ENCODE measurements at regions not wholly inside any gene's neighbourhood (a gene's known extent, or its start where the extent isn't known, plus 50 kb on each side); places are given as distances from the start of the nearest gene placed in this dataset.
"Not testable (repeated sequence)": the region's sequence is repeated elsewhere in the genome, so short reads cannot be mapped to it uniquely, and the experiment has no call there.

DNA sequence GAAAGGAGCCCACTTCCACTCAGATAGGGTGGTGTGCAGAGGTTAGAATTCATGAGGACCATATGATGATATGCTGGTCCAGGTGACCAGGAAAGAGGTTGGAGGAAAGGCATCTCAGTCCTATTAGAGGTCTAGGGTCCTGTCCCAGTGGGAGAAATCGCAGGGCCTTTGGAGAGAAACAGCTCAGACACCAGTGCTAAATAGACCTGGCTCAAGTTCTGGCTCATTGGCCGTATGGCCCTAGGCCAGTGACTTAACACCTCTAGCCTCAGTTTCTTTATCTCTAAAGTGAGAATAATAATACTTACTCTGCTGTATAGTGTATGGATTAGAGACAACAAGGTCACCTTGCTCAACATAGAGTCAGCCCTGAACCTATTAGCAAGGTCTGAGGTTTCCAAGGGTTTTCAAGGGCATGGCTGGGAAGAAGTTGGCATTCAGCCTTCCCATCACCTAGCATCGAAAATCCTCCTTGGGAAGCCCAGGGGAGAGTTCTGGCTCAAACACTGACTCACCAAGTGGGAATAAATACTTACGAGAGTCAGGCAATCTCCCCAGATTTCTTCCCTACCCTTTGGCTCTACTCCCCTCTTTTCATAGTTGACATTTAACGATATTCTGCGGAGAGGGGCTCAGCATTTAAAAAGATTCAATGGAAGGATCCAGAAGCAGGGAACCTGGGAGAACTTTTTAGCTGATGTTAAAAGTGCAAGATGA lies 473.1 kb upstream of the PODXL start:
- peak; percentile 46 for DNase-seq

DNA sequence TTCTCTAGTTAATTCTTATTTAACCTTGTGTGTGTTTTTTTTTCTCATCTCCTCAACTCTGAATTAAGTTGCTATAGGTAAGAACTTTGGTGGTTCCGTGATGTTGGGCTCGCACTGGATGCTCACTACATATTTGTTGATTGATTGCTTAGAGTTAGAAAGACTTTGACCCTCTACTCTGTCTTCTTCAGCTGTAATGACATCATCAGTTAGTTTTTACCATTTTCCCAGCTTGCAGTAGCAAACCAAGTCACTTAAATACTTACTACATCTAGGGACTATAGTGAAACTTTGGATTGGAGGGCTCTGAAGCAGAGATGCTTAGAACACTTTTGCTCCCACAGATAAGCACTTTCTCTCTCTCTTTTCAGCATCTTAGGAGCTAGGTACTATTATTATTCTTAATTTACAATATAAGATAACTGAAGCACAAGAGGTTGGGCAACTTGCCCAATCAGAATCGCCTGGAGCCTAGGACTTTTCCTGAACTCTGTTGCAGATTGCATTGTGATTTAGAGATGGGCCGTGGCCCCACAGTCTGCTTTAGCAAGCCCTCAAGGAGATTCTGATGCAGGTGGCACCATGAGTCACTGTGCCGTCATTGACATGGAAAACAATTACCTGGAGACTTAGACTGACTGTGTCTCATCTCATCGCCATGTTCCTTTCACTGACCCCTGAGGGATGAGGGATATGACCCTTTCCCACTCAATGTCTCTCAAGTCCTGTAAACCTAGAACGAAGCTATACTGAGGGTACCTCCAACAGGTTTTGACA lies 471.9 kb upstream of the PODXL start:
- no peak for DNase-seq

DNA sequence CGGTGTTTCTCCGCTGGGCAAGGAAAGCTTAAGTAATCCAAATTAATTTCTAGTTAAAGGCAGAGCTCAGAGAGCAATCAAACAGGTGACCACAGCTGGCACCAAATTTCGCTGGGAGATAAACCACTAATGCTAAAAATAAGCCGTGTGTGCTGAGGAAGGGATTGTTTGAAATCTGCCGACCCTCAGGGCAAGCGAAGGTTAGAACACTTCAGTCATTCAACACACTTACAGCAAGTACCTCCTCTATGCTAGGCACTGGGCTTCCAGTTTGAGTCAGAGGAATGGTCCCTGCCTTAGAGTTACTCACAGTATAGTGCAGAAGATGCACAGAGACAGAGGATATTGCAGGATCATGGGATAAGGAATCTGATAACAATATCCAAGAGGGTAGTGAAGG lies 467.9 kb upstream of the PODXL start:
- DNase-seq, result no peak

DNA sequence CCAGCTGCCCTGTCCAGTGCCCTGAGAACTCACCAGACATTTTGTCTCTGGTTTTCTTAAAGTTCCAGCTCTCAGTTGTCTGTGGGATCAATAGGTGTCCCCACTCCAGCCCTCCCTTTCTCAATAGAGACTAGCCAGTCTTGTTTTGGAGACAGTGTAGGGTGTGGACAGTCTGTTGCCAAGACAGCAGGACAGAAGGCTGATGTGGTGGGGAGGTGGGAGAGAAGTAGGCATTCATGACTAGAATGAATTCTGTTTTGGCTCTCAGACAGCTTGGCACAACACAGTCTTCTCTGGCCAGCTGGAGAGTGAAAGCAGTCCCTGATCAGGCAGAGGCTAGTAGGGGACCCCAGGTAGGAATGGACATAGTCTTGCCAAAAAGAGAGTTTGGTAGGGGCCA lies 467.0 kb upstream of the PODXL start:
- DNase-seq, result no peak

DNA sequence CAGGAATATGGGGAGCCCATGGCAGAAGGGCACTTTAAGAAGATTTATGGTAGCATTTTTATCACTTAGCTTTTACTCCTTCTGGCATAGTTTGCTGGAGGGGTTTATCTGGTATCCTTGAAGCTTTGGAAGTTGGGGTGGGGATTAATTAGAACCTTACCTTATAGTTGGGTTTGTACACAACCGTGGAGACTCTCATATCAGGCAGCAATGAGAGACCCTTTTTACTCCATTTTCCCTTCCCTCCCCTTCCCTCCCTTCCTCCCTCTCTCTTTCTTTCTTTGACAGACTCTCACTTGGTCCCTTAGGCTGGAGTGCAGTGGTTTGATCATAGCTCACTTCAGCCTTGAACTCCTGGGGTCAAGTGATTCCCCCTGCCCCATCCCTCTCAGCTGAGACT lies 465.8 kb upstream of the PODXL start:
- DNase-seq, result no peak

DNA sequence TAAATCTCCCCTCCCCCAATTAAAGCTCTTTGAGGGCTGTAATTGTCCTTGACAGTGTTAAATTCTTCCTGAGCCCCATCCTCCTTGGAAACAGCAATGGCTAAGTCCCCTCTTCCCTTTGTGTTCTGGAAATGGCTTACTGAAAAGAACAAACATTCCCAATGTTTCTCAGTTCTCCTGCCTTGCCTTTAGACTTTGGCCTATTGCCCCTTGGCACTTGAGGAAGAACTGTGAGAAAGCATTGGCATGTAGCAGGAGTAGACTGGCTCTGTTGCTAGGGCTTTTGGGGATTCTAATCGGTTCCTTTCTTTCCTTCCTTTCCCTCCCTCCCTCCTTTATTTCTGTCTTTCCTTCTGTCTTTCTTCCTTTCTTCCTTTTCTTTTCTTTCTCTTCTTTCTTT lies 463.3 kb upstream of the PODXL start:
- DNase-seq, result no peak

DNA sequence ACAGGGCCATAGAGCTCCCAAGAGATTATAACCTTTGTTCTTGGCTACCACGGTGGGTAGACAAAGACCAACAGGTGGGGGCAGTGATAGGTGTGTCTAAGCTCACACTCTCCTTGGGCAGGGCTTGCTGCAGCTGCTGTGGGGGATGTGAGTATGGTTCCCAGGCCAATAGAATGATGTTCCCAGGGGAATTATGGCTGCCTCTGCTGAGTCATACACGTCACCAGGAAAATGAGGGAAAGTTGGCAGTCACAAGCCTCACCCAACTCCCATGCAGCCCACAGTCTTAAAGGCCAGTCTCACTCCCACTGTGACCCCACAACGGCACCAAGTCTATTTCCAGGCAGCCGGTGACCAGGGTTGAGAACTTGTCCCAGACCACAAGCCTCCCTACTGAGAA lies 453.4 kb upstream of the PODXL start:
- no peak for DNase-seq

DNA sequence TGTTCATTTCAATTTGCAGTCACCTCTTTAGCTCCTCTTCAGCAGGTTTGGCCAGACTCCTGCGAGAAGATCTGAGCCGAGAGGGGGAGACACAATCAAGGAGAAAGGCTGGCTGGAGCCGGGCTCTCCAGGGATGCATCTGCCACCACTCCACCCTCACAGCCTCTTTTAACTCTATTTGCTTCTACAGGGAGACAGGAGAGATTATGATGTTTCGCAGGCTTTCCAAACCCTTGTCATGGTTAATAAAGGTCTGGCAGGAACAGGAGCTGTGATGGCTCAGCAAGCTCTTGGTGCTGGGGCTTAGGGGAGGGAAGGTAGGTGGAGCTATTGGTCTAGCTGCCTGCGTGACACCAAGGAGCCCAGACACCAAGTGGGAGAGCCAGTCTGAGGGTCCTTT lies 448.1 kb upstream of the PODXL start:
- no peak for DNase-seq

DNA sequence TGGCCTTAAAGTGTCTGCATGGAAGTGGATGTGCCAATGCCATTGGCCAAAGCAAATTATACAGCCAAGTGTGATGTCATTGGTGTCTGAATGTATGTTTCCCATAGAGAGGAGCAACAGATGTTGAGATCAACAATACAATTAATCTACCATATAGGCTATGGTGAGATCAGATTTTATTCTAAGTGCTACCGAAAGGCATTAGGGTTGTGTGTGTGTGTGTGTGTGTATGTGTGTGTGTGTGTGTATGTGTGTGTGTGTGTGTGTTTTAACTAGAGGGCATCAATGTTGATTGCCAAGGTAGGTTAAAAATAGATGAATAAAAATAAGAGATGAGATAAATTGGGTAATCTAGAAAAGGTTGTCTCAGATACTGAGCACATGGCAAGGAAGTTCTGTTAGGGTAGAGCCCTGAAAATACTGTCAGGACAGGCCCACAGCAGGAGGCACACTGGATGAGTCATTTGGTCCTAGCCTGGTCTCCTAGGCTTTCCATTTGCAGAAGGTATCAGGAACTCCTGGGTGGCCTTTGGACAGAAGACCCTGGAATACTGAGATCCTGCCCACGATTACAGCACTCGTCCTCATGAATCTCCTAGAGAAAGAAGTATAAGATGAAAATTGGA lies 446.0 kb upstream of the PODXL start:
- no peak for DNase-seq

DNA sequence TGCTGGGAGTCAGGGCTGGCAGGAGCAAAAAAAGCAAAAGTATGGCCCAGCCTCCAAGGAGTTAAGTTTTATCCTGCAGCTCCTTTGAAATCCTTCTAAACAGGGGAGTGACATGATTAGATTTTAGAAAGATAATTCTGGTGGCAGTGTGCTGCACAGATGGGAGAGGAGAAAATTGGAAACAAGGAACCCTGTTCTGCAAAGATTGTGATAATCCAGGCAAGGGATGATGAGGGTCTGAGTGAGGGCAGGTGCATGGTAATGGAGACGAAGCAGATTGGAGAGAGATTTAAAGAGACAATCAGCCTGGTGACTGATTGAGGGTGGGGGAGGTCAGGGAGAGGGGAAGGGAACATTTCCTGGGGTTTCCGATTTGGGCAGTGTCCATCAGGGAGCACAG lies 444.7 kb upstream of the PODXL start:
- DNase-seq, result no peak

DNA sequence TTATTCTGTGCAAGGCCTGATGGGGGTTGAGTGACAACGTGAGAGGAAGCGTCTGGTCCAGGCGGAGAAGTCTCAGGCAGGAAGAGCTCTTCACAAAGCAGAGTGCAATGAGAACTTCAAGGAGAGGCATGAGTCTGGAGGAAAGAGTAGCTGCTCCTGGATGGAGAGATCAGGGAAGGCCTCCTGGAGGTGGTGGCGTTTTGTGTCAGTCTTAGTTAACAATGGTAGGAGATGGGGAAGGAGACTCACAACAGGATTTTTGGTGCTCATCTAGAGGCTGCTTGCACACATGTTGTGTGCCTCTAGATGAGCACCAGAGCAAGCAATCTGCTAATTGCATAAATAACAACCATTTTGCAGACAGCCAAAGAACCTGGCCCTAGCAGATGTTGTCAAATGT lies 442.8 kb upstream of the PODXL start:
- no peak for DNase-seq

DNA sequence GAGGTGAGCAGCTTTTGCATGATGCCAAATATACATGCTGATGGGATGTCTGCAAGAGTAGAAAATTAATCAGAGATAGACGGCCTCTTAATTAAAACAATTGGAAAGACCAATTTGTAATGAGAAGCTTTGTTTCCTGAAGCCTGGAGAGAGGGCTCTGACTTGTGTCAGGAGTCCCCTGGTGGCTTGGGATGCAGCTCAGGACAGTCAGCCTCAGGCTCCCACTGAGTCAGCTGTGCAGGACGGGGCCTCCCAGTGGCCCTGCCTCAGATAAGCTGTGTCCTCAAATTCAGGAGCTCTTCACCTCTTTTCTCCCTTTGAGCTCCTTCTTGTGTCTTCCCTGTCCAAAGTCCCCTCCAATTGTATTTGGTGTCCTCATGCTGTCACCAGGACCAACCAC lies 438.9 kb upstream of the PODXL start:
- DNase-seq, result no peak

DNA sequence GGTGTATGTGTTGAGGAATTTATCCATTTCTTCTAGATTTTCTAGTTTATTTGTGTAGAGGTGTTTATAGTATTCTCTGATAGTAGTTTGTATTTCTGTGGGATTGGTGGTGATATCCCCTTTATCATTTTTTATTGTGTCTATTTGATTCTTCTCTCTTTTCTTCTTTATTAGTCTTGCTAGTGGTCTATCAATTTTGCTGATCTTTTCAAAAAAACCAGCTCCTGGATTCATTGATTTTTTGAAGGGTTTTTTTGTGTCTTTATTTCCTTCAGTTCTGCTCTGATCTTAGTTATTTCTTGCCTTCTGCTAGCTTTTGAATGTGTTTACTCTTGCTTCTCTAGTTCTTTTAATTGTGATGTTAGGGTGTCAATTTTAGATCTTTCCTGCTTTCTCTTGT lies 424.6 kb upstream of the PODXL start:
- DNase-seq, result not testable (repeated sequence)

DNA sequence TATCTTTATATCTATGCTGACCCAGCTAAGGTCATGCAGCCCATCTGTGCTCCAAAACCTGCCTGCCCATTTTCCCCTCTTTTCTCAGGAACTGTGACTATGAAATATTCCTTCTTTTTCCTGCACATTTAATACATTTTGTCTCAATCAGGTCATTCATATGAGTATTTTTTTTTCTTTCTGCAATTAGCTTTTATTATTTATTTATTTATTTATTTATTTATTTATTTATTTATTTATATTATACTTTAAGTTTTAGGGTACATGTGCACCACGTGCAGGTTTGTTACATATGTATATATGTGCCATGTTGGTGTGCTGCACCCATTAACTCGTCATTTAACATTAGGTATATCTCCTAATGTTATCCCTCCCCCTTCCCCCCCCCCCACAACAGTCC lies 421.7 kb upstream of the PODXL start:
- DNase-seq, result not testable (repeated sequence)

DNA sequence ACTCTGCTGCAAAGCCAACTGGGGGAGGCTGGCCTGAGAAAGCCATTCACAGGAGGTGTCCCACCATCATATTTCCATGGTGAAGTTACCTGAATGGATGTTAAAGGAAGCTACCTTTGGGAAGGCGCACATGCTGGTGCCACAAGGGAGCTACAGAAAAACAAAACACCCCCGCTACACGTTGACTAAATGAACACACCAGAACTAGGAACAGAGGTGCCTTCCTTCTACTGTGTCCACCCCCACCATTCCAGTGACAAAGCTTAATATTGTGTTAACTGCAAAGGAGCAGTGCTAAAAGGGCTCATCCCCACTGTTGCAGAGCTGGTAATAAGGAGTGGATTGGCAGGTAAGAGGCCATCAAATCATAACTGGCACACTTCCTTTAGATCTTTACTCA lies 420.0 kb upstream of the PODXL start:
- no peak for DNase-seq

DNA sequence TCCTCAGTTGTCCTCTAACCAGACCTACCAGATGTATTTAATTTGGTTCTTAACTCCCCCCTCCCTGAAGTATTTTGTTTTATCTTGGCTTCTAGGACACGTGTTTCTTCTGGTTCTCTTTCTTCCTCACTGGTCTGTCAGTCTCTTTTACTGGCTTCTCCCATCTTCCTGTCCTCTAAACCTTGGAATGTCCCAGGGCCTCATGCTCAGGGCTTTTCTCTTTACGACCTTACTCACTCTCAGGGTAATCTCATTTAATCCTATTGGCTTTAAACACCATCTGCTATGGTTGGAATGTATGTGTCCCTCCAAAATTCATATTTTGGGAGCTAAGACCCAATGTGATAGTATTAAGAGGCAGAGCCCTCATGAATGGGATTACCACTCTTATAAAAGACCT lies 418.2 kb upstream of the PODXL start:
- DNase-seq, result no peak

DNA sequence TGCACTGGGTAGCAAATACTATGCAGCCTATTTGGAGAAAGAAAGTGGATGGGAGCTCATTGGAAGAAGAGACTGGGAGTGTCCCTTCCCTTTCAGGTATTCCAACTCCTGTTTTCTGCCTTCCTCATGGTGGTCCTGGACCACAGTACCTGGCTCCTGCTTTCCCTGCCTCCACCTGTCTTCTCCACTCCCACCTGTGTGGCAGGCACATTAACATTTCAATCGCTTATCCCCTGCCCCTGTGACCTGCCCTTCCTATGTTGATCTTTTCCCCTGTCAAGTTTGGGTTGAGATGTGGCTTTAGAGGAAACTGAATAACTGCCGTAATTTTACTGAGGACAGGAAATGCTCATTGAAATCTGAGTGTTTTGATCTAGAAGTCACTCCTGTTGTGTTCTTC lies 415.8 kb upstream of the PODXL start:
- DNase-seq, result no peak

DNA sequence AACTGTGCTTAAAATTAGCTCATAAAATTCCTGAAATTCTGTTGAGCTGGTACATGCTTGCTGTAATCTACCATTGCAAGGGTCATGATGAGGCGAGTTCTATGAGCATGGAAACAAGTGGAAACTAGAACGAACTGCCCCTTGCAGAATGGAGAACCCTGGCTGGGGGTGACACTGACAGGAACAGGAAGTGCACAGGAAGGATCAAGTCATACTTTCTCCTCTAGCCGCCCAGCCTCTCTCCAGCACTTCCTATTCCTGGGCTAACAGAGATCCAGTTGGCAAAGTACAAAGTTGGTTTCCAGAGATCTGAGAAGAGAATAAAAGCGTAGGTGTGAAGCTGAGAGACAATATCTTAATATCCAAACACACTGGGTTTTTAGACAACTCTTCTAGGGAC lies 414.2 kb upstream of the PODXL start:
- DNase-seq, result no peak

DNA sequence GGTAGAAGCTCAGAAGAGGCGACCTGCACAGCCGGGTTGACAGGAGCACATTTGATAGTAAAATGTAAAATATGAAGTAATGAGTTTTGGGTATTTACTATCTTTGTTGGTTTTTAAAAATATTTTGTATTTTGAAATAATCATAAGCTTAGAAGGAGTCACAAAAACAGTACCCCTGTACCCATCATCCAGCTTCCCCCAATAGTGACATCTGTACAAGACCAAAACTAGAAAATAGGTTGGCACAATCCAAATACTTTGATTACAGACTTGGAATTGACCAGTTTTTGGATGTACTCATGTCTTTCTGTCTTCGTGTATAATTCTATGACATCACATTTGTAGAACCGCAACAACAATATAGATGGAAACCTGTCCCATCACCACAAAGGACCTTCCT lies 413.1 kb upstream of the PODXL start:
- no peak for DNase-seq

DNA sequence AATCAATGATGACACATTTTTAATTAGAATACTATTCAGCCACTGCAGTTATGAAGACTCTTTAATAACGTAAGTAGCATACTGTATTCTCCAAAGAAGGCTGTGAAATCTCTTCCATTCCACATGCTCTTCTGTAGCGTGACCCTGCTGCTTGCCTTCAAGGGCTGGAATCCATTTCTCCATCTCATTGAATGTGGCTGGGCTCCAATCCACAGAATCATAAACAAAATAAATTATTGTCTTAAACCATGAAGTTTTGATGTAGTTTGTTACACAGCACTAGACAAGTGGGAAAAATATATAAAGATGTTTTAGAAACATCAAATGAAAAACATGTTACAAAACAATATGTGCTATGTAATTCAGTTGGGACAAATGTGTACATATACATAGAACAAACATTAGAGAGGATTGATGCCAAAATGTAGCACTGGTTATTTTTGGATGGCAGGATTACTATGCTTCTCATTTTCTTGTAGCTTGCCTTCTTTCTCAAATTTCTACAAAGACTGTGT lies 410.8 kb upstream of the PODXL start:
- no peak for DNase-seq

DNA sequence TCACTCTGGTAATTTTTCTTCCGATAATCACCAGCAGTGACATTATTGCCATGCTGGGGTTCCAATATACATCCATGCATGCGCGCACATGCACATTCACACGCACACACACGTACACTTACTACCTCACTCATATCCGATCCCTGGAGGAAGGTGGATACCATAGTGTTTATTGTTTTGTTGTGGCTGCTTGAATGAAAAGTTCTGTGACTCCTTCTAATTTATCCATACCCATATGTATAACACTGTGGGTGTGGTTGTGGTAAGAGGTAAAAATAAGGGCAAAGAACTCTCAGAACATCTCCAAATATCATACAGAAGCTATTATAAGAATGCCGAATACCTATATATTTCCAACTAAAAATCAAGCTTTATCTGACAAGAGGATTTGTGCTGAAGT lies 407.8 kb upstream of the PODXL start:
- no peak for DNase-seq

DNA sequence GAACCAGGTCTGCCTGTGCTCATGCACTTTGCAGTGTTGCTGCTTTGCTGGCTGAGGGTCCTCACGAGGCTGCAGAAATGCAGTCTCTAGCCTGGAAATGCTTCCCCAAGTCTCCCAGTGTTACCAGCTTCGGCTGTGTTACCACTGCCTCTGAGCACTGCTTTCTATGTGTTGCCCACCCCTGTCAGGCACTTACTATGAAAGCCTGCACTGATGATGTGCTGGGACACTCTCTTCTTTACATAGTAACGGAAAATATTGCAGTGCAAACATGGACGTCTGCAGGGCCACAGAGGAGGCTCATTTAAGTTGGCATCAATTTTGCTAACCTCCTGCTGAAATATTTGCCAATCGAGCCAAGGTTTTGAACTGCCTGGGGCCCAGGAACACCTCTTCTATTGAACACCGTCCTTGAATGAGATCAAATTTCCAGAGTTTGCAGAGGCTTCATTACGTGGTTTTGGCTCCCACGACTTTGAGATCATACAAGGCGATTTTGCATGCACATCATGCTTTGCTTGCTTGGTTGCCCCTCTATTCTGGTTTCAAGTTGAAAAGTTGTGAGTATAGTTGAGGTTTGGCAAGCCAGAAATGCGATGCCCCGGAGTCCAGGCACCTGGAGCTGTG lies 404.7 kb upstream of the PODXL start:
- DNase-seq, result no peak

DNA sequence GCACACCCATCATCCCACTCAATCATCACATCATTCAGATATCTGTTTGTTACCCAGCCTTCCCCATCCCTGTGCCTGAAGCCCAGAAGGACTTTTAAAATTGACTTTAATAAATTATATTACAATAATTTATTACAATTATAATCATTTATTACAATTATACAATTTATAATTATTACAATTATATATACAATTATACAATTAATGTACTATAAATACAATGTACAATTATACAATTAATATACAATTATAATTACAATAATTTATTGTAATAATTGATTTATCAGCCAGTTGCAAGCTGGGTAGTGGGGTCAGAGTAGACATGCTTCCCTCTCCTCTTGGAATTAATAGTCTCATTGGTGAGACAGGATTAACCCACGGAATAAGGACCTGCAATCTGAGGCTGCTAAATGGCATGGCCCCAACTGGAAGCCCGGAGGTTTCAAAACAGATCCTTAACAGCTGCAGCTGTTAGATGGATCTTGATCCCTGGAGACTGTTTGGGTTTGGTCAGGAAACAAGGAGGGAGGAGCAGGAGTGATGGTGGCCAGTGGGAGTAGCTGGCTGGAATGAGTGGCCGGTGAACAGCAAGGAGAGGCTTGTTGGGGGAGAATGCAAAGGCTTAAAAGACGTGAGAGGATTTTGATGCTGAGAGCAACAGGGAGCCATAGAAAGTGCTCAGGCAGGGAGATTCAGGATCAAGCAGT lies 402.8 kb upstream of the PODXL start:
- DNase-seq, result no peak

Data from midbrain (tissue), 1 donor.